PC-9 (cell line): ENCODE measurements at regions not wholly inside any gene's neighbourhood (a gene's known extent, or its start where the extent isn't known, plus 50 kb on each side); places are given as distances from the start of the nearest gene placed in this dataset.

Experiments
- EZH2 ChIP-seq: fragments of 200-600 bp; sonication (generic); IDR thresholded peaks from 2 replicates; pipeline ENCODE4 v1.8.0; 2017; ENCODE audit warnings: antibody characterized with exemption, low read depth
- TF ChIP-seq, protein P1 (sequence below): fragments of 200-600 bp; sonication (generic); conservative IDR thresholded peaks from 2 replicates; pipeline ENCODE4 v1.6.1; 2017; ENCODE audit warnings: mixed run types, antibody characterized with exemption, mild to moderate bottlenecking, moderate library complexity

DNA sequence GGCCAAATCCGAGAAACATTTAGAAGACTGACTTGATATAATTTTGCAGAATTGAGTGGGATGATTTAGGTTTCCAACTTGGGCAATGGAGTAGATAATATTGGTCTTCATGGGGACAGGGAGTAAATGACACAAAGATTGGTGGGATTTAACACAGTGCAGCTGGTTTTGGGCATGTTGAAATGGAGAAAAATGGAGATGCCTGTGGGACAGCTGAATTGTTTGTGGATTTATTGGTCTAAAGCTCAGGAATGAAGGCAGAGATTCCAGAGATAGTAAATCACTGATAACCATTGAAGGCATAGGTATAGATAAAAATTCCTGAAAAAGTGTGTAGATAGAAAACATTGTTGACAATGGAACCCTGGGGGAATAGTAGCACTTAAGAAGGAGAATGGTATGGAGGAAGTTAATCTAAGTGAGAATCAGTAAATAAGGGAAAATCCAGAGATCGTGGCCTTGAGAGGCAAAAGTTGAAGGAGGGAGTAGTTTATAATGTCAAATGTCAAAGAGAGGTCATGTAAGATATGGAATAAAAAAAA, 120.9 kb upstream of the ATP2B1 start:
- TF ChIP-seq, protein P1, sequence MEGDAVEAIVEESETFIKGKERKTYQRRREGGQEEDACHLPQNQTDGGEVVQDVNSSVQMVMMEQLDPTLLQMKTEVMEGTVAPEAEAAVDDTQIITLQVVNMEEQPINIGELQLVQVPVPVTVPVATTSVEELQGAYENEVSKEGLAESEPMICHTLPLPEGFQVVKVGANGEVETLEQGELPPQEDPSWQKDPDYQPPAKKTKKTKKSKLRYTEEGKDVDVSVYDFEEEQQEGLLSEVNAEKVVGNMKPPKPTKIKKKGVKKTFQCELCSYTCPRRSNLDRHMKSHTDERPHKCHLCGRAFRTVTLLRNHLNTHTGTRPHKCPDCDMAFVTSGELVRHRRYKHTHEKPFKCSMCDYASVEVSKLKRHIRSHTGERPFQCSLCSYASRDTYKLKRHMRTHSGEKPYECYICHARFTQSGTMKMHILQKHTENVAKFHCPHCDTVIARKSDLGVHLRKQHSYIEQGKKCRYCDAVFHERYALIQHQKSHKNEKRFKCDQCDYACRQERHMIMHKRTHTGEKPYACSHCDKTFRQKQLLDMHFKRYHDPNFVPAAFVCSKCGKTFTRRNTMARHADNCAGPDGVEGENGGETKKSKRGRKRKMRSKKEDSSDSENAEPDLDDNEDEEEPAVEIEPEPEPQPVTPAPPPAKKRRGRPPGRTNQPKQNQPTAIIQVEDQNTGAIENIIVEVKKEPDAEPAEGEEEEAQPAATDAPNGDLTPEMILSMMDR: no peak
- TF ChIP-seq EZH2: no peak
